HG03558 (cell line): ENCODE measurements at regions not wholly inside any gene's neighbourhood (a gene's known extent, or its start where the extent isn't known, plus 50 kb on each side); places are given as distances from the start of the nearest gene placed in this dataset.
"Not testable (repeated sequence)": the region's sequence is repeated elsewhere in the genome, so short reads cannot be mapped to it uniquely, and the experiment has no call there.

ENCODE experiments used
- ATAC-seq: cut with Tn5 transposase; IDR thresholded peaks from one replicate; pipeline ENCODE4 v1.9.1; 2021; ENCODE audit warnings: moderate number of reproducible peaks; ENCODE audit not compliant: unreplicated experiment; ENCODE audit errors: extremely low read depth

DNA sequence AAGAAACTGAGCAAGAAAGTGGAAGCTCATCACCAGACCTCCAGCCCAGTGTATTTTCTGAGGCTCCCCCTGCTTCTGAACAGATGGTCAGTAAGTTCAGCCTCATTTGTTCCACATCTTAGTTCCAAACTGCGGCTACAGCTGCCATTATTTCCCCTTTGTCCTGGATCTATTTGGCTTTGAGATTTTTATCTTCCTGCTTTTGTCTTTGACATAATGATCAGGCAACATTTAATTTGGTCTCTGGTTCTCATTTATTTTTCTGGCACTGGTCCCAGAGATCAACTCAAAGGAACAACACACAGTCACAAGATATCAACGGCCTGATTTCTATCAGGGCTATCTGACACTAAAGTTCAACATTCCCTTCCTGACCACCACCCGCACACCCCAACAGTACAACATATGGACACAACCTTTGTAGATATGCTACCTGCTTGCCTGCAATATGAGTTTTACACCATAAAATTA is 137.5 kb downstream of the FAM76B start:
- no peak for ATAC-seq

GRCh38 chr11:95650276-95650675 is 139.3 kb downstream of the FAM76B start:
- ATAC-seq, result no peak

- no peak for ATAC-seq
These were observed 141.7 kb downstream of the FAM76B start for GRCh38 chr11:95647871-95648270.

- no peak for ATAC-seq
These were observed 142.2 kb downstream of the FAM76B start for GRCh38 chr11:95647355-95647754.

DNA sequence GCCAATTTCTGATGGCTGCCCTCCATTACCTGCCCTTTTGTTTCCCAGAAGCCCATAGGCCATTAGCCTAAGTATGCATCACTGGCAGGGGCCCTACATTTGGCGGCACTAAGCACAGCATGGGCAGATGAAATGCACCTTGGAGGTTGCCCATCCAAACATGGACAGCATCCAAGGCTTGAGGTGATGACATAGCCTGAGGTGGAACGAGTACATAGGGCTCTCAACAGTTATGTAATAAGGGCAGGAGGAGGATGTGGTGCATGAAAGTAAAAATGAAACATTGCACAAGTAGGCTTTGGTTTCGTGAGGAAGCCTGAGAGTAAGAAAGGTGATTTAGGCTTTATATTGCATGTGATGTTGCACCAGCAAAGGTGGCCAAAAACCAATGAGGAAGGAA is 148.1 kb downstream of the FAM76B start:
- peak; percentile 98 for ATAC-seq

DNA sequence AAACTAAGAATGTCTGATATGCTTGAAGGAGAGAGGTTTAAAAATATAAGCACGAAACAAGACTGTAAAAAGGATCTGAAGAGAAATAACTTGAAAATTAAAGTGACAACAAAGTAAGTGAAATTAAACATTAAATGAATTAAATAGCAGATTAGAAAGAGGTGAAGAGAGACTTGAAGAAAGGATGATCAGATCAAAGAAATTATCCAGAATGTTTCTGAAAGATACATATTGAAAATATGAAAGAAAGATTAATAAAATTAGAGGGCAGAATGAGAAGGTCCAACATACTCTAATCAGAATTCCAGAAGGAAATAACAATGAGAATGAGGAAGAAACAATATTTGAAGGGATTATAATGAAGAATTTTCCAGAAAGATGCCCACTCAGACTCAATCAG is 151.1 kb downstream of the FAM76B start:
- ATAC-seq, result no peak

GRCh38 chr11:95625164-95625900 is 164.2 kb downstream of the FAM76B start:
- no peak for ATAC-seq

- ATAC-seq, result no peak
These were observed 173.3 kb downstream of the FAM76B start for GRCh38 chr11:95616256-95616804.

DNA sequence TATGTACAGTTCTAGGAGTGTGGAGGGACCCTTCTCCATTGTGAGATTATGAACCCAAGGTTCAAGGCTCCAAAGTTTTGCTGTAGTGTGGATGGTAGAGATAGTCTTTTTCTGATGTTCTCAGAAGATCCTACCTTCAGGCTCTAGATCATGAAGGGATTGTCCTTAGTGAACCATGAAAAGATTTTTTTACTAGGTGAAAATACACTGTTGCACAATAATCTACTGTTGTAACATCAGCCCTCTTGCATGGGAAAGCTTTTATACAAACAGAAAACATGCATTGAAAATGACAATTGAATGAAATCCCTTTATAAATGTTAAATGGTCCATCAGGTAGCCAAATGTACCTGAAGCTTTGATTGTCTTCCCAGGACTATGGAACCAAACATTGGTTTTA is 177.8 kb downstream of the FAM76B start:
- no peak for ATAC-seq

- not testable (repeated sequence) for ATAC-seq
These were observed 179.4 kb downstream of the FAM76B start for GRCh38 chr11:95610185-95610584.

- no peak for ATAC-seq
These were observed 181.5 kb downstream of the FAM76B start for GRCh38 chr11:95608093-95608492.

- no peak for ATAC-seq
These were observed 182.8 kb downstream of the FAM76B start for GRCh38 chr11:95606824-95607223.

- no peak for ATAC-seq
These were observed 184.2 kb downstream of the FAM76B start for GRCh38 chr11:95605271-95605940.

DNA sequence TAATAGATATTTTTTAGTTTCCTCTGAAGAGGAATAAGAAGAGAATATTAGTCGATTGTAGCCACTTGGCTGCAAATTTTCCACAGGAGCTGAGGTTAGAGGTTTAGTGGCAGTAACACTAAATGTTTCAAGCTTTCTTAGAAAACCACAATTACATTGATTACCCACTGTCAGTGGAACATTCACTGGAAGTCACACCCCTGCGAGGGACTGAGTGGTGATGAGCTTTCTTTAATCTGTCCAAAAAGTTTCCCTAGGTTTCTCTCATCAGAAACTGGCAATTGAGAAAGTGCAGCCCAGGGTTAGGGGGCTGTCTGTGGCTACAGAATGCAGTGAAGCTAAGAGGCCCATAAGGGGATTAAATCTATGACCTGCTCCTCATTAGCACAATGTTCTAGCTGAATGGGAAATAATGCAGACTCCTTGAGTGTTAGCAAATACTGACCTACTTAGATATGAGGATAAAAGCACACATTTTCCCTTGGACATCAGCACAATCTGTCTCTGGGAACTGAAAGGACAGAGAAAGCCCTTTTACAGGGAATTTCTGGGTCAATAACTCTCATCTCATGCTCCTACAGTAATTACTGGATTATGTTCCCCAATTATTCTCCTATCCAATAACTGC is 189.5 kb downstream of the FAM76B start:
- ATAC-seq, result no peak

DNA sequence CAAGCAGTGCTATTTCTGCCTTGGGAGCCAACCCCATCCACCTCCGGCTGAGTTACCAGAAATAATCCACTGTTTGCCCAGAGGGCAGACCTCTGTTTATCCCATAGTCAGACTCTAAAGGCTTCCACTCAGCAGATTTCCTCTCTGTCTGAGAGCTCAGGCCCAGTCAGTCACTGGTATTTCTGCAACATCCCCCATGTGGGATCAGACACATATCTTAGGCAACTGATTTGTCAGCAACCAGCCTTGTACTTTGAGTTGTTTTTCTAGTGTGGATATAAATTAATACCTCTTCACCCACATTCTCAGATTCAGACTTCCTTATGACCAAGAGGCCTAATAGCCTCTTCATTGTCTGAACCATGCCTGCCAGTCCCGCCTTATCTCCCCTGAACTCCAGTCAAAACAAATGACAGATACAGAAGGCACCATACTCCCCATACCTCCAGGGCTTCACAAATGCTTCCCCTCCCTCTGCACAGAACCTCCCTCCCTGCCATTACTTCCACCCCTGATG is 193.6 kb downstream of the FAM76B start:
- no peak for ATAC-seq

DNA sequence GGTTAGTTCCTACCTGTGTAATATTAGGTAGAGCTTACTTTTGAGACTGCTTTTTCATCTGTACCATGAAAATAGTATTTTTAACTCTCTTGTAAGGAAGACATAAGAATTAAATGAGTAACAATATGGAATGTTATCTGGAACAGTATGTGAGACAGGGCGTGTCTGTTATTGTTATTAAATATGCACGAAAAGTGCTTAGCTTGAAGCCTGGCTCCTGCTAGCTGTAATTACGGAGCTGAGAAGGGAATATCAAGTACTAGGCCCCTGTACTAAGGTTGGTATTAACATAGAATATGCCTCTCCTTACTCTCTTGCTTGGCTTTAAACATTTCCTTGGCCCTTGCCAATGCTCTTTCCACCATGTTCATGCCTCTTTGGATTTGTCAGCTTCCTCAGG is 194.0 kb downstream of the FAM76B start:
- no peak for ATAC-seq

- ATAC-seq, result no peak
These were observed 196.5 kb downstream of the FAM76B start for GRCh38 chr11:95593111-95593510.

DNA sequence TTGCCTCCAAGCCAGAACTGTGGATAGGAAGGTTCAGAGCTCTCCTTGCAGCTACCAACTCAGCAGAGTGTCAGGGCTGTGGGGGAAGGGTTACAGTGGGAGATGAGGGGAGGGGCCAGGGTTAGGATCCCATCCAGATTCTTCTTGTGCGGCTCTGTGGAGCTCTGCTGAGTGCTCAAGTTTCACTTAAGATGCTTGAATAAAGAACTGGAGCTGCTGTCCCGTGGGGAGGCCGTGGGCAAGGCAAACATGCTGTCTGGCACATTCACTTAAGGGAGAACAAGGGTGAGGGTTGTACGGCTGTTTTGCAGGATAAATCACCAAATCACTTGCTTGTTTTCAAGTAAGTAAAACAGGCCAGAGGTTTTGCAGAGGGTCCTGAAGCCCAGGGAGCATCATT is 197.1 kb downstream of the FAM76B start:
- ATAC-seq, result no peak

GRCh38 chr11:95589893-95590612 is 199.5 kb downstream of the FAM76B start:
- no peak for ATAC-seq

GRCh38 chr11:95588821-95589220 is 200.8 kb downstream of the FAM76B start:
- ATAC-seq, result no peak
